Endodermal cell (in vitro differentiated cells): ENCODE measurements at regions not wholly inside any gene's neighbourhood (a gene's known extent, or its start where the extent isn't known, plus 50 kb on each side); places are given as distances from the start of the nearest gene placed in this dataset.

Experiments used
- DNase-seq: peaks from one replicate; pipeline ENCODE4 v3.0.0-alpha.2; 2017
- H3K27ac ChIP-seq: 2 replicates; pipeline ENCODE4 v1.5.1; 2013; ENCODE audit warnings: mild to moderate bottlenecking, low read depth, low read length, moderate library complexity
- H3K27me3 ChIP-seq: 2 replicates; pipeline ENCODE4 v1.6.1; 2013; ENCODE audit warnings: mild to moderate bottlenecking, low read length, moderate library complexity; ENCODE audit not compliant: insufficient read depth, control insufficient read depth, poor library complexity, severe bottlenecking
- H3K36me3 ChIP-seq: 2 replicates; pipeline ENCODE4 v1.7.0; 2013; ENCODE audit warnings: mild to moderate bottlenecking, low read length, moderate library complexity; ENCODE audit not compliant: control insufficient read depth, insufficient read depth
- H3K4me1 ChIP-seq: one replicate; pipeline ENCODE4 v1.7.0; 2013; ENCODE audit warnings: low read length; ENCODE audit not compliant: control insufficient read depth, insufficient read depth
- H3K4me3 ChIP-seq: 2 replicates; pipeline ENCODE4 v1.5.1; 2013; ENCODE audit warnings: mild to moderate bottlenecking, low read length, moderate library complexity
- H3K9ac ChIP-seq: 2 replicates; pipeline ENCODE4 v1.6.1; 2013; ENCODE audit warnings: mild to moderate bottlenecking, low read length, moderate library complexity; ENCODE audit not compliant: poor library complexity, severe bottlenecking; ENCODE audit errors: extremely low read depth
- H3K9me3 ChIP-seq: 2 replicates; pipeline ENCODE4 v1.6.1; 2013; ENCODE audit warnings: mild to moderate bottlenecking, low read length, moderate library complexity; ENCODE audit not compliant: control insufficient read depth
- H3K27ac Mint-ChIP-seq: 2 replicates; pipeline ENCODE4 v1.8.0; 2020; ENCODE audit warnings: mixed read lengths
- H3K27me3 Mint-ChIP-seq: 2 replicates; pipeline ENCODE4 v1.8.0; 2021; ENCODE audit warnings: mild to moderate bottlenecking, mixed read lengths; ENCODE audit not compliant: insufficient read depth
- H3K36me3 Mint-ChIP-seq: 2 replicates; pipeline ENCODE4 v1.8.0; 2020; ENCODE audit warnings: low read depth, mixed read lengths
- H3K4me1 Mint-ChIP-seq: 2 replicates; pipeline ENCODE4 v1.8.0; 2020; ENCODE audit warnings: mixed read lengths
- H3K4me3 Mint-ChIP-seq: 2 replicates; pipeline ENCODE4 v1.8.0; 2020; ENCODE audit warnings: mild to moderate bottlenecking, moderate library complexity, mixed read lengths
- H3K9me3 Mint-ChIP-seq: 2 replicates; pipeline ENCODE4 v1.8.0; 2020; ENCODE audit warnings: mild to moderate bottlenecking, mixed read lengths
- CTCF ChIP-seq: fragments of 200-600 bp; sonication (generic); conservative IDR thresholded peaks from 2 replicates; pipeline ENCODE4 v1.5.0; 2021; ENCODE audit warnings: antibody characterized with exemption, mild to moderate bottlenecking
- WGBS, 2 experiments: methylation state at CpG; one replicate each; pipeline versions ENCODE4 v1.1.5 to v1.1.7; 2013; ENCODE audit warnings: missing lambda C conversion rate in 2 of 2, mixed read lengths in 1 of 2; ENCODE audit not compliant: insufficient coverage in 1 of 2, insufficient read length in 1 of 2; 5-methylcytosine and 5-hydroxymethylcytosine counted together

GRCh38 chr1:170397061-170397460 is 134.9 kb upstream of the GORAB start:
- TF ChIP-seq CTCF = no peak
- Mint-ChIP-seq H3K4me3 (no peak overlapping the region), H3K27me3 (no peaks in the 10 kb centered on the region), H3K36me3 (no peaks in the 10 kb centered on the region), H3K9me3 (no peaks in the 10 kb centered on the region), H3K4me1 (no peaks in the 10 kb centered on the region), H3K27ac (no peak overlapping the region)
- no peaks in the 10 kb centered on the region for H3K4me1 ChIP-seq
- no peak for DNase-seq
- no peak overlapping the region for H3K27ac ChIP-seq
- no peak overlapping the region for H3K9ac ChIP-seq
- no peaks in the 10 kb centered on the region for H3K27me3 ChIP-seq
- H3K9me3 ChIP-seq = no peaks in the 10 kb centered on the region
- no peak overlapping the region for H3K4me3 ChIP-seq
- H3K36me3 ChIP-seq = no peaks in the 10 kb centered on the region

- 94% methylated on average over 4 of the region's 4 CpGs; no CpG with 5 or more reads in 1 of the 2 experiments for WGBS, 2 experiments
- Histone ChIP-seq H3K27ac (no peak overlapping the region), H3K27me3 (no peaks in the 10 kb centered on the region), H3K36me3 (no peaks in the 10 kb centered on the region), H3K9me3 (no peaks in the 10 kb centered on the region), H3K9ac (no peak overlapping the region), H3K4me3 (no peak overlapping the region), H3K4me1 (no peaks in the 10 kb centered on the region)
- Mint-ChIP-seq H3K27me3 (no peaks in the 10 kb centered on the region), H3K4me1 (no peaks in the 10 kb centered on the region), H3K36me3 (no peaks in the 10 kb centered on the region), H3K27ac (no peak overlapping the region), H3K9me3 (no peaks in the 10 kb centered on the region), H3K4me3 (no peak overlapping the region)
- no peak for TF ChIP-seq CTCF
- DNase-seq = no peak
These were observed 129.3 kb upstream of the GORAB start for GRCh38 chr1:170402476-170403311.

- H3K4me1 ChIP-seq = peaks cover 7% of the 10 kb centered on the region
- H3K27ac ChIP-seq = no peak overlapping the region
- TF ChIP-seq CTCF = no peak
- H3K27me3 Mint-ChIP-seq = no peaks in the 10 kb centered on the region
- H3K4me3 ChIP-seq = no peak overlapping the region
- no peaks in the 10 kb centered on the region for H3K27me3 ChIP-seq
- DNase-seq = no peak
- H3K9me3 Mint-ChIP-seq = no peaks in the 10 kb centered on the region
- no peak overlapping the region for H3K4me3 Mint-ChIP-seq
- H3K36me3 Mint-ChIP-seq = no peaks in the 10 kb centered on the region
- H3K27ac Mint-ChIP-seq = no peak overlapping the region
- no peak overlapping the region for H3K9ac ChIP-seq
- H3K4me1 Mint-ChIP-seq = peaks cover 11% of the 10 kb centered on the region
- 83 to 85% methylated on average over 2 of the region's 2 CpGs for WGBS, 2 experiments
- no peaks in the 10 kb centered on the region for H3K36me3 ChIP-seq
- H3K9me3 ChIP-seq = no peaks in the 10 kb centered on the region
These were observed 124.8 kb upstream of the GORAB start for GRCh38 chr1:170407138-170407537.
